ENCODE measurements at regions not wholly inside any gene's neighbourhood (a gene's known extent, or its start where the extent isn't known, plus 50 kb on each side); places are given as distances from the start of the nearest gene placed in this dataset.

GRCh38 chr12:15033029-15033428 is 60.2 kb downstream of the PDE6H start:
- DNase-seq, result peak in 1 of 2 experiments; percentile 2

GRCh38 chr12:15033641-15034040 is 60.8 kb downstream of the PDE6H start:
- no peak for DNase-seq

- no peak for DNase-seq
Measured at GRCh38 chr12:15035185-15035584, 62.3 kb downstream of the PDE6H start.

GRCh38 chr12:15037091-15037687 is 64.3 kb downstream of the PDE6H start:
- DNase-seq, result no peak

- no peak for DNase-seq
Measured at GRCh38 chr12:15038137-15038536, 65.3 kb downstream of the PDE6H start.

GRCh38 chr12:15044471-15044870 is 71.6 kb downstream of the PDE6H start:
- DNase-seq, result no peak

- no peak for DNase-seq
Measured at GRCh38 chr12:15045451-15045850, 72.6 kb downstream of the PDE6H start.

- no peak for DNase-seq
Measured at GRCh38 chr12:15047611-15048010, 74.8 kb downstream of the PDE6H start.

GRCh38 chr12:15049461-15050153 is 76.8 kb downstream of the PDE6H start:
- DNase-seq, result no peak

GRCh38 chr12:15050659-15051058 is 77.8 kb downstream of the PDE6H start:
- no peak for DNase-seq

- DNase-seq, result no peak
Measured at GRCh38 chr12:15052691-15053090, 79.8 kb downstream of the PDE6H start.

- no peak for DNase-seq
Measured at GRCh38 chr12:15056218-15056617, 83.4 kb downstream of the PDE6H start.

All from NCI-H2081 (cell line).